H1 (cell line): ENCODE measurements at regions not wholly inside any gene's neighbourhood (a gene's known extent, or its start where the extent isn't known, plus 50 kb on each side); places are given as distances from the start of the nearest gene placed in this dataset.

Experiments
- CTCF ChIA-PET: fragments of 300-600 bp; sonication (Branson Sonifier 250); formaldehyde crosslinking; loops from one replicate; lab custom pipeline; 2021; ENCODE audit not compliant: partially characterized antibody; lab: Charles Lee
- POLR2A ChIA-PET: fragments of 300-600 bp; sonication (Branson Sonifier 250); formaldehyde crosslinking; loops from one replicate; lab custom pipeline; 2021; ENCODE audit warnings: inconsistent platforms; ENCODE audit not compliant: partially characterized antibody; lab: Charles Lee
- DNase-seq, 2 experiments: peaks; one replicate each; pipeline versions ENCODE4 v3.0.0 to v3.0.0-alpha.2; 2010 to 2022; ENCODE audit warnings: low spot score in 2 of 2, low read depth in 1 of 2, mixed read lengths in 1 of 2
- FAIRE-seq: peaks from 2 replicates; lab custom pipeline; 2011; peaks lifted over from hg19 to GRCh38; lab: Jason Lieb, UNC
- H2AFZ ChIP-seq: 2 replicates; pipeline ENCODE4 v1.8.1; 2012; ENCODE audit warnings: low read length, inconsistent platforms
- H2AK5ac ChIP-seq: 2 replicates; pipeline ENCODE4 v1.6.1; 2013; ENCODE audit warnings: low read depth, low read length
- H2BK120ac ChIP-seq: replicated peaks from 2 replicates; pipeline ENCODE3; 2013; ENCODE audit warnings: low read depth, low read length, inconsistent platforms
- H2BK12ac ChIP-seq: 2 replicates; pipeline ENCODE4 v1.6.1; 2013; ENCODE audit warnings: low read depth, low read length
- H2BK15ac ChIP-seq: 2 replicates; pipeline ENCODE4 v1.6.1; 2013; ENCODE audit warnings: low read length
- H2BK20ac ChIP-seq: 2 replicates; pipeline ENCODE4 v1.6.1; 2013; ENCODE audit warnings: low read length
- H2BK5ac ChIP-seq: 2 replicates; pipeline ENCODE4 v1.6.1; 2013; ENCODE audit warnings: low read depth, low read length
- H3K14ac ChIP-seq: 2 replicates; pipeline ENCODE4 v1.6.1; 2013; ENCODE audit warnings: inconsistent platforms; ENCODE audit not compliant: insufficient read length
- H3K18ac ChIP-seq: 2 replicates; pipeline ENCODE4 v1.6.1; 2013; ENCODE audit warnings: low read length; ENCODE audit errors: extremely low read depth
- H3K23ac ChIP-seq: 2 replicates; pipeline ENCODE4 v1.6.1; 2013; ENCODE audit warnings: inconsistent platforms; ENCODE audit not compliant: insufficient read length
- H3K23me2 ChIP-seq: 2 replicates; pipeline ENCODE4 v1.6.1; 2013; ENCODE audit warnings: low read depth, low read length
- H3K27ac ChIP-seq: 2 replicates; pipeline ENCODE4 v1.6.1; 2011; ENCODE audit warnings: low read depth, low read length, inconsistent platforms
- H3K27me3 ChIP-seq, 4 experiments: replicated peaks in 1 of 4; 1 replicate in 1 of 4; 2 replicates in 3 of 4; pipeline versions ENCODE4 v1.6.1 to v1.8.1; 2011 to 2013; ENCODE audit warnings: low read length in 3 of 4, mild to moderate bottlenecking in 3 of 4, inconsistent platforms in 2 of 4, mixed read lengths in 2 of 4, moderate library complexity in 1 of 4; ENCODE audit not compliant: control insufficient read depth in 3 of 4, insufficient read depth in 3 of 4; ENCODE audit errors: extremely low read depth in 1 of 4
- H3K36me3 ChIP-seq, 4 experiments: 2 replicates each; pipeline versions ENCODE4 v1.6.1 to v1.8.1; 2011 to 2013; ENCODE audit warnings: mild to moderate bottlenecking in 4 of 4, low read length in 3 of 4, moderate library complexity in 2 of 4, control low read depth in 1 of 4, inconsistent platforms in 1 of 4; ENCODE audit not compliant: insufficient read depth in 4 of 4, control insufficient read depth in 2 of 4
- H3K4ac ChIP-seq: replicated peaks from 2 replicates; pipeline ENCODE3; 2013; ENCODE audit warnings: low read length, low read depth, mixed read lengths, inconsistent platforms; ENCODE audit not compliant: insufficient read length
- H3K4me1 ChIP-seq, 4 experiments: replicated peaks in 1 of 4; 1 replicate in 1 of 4; 2 replicates in 3 of 4; pipeline versions ENCODE4 v1.6.1 to v1.8.1; 2011 to 2013; ENCODE audit warnings: low read length in 3 of 4, inconsistent platforms in 2 of 4, mixed read lengths in 1 of 4; ENCODE audit not compliant: insufficient read depth in 4 of 4, control insufficient read depth in 3 of 4
- H3K4me2 ChIP-seq, 2 experiments: 2 replicates each; pipeline versions ENCODE4 v1.6.1 to v1.8.1; 2011 to 2013; ENCODE audit warnings: low read depth in 2 of 2, low read length in 2 of 2, control low read depth in 1 of 2, inconsistent platforms in 1 of 2, mild to moderate bottlenecking in 1 of 2; ENCODE audit not compliant: insufficient read depth in 1 of 2
- H3K4me3 ChIP-seq, 4 experiments: fragments of 200-600, 300-600 bp in 1 of 4; sonication (generic), shearing (Covaris generic), sonication (Bioruptor Twin) in 1 of 4; 2 replicates each; pipeline versions ENCODE4 v1.5.1 to v1.8.1; 2011 to 2016; ENCODE audit warnings: low read length in 4 of 4, low read depth in 3 of 4, control low read depth in 2 of 4, inconsistent platforms in 2 of 4, mild to moderate bottlenecking in 2 of 4, mixed read lengths in 1 of 4, moderate library complexity in 1 of 4; ENCODE audit not compliant: insufficient read depth in 2 of 4; ENCODE audit errors: extremely low read depth in 1 of 4
- H3K56ac ChIP-seq: replicated peaks from 2 replicates; pipeline ENCODE3; 2013; ENCODE audit warnings: low read depth, mild to moderate bottlenecking, mixed read lengths, low read length, inconsistent platforms; ENCODE audit not compliant: insufficient read length
- H3K79me1 ChIP-seq: 2 replicates; pipeline ENCODE4 v1.6.1; 2013; ENCODE audit warnings: low read depth, low read length, control low read depth
- H3K79me2 ChIP-seq, 2 experiments: 2 replicates each; pipeline versions ENCODE4 v1.6.1 to v1.8.1; 2012 to 2013; ENCODE audit warnings: low read length in 2 of 2, mild to moderate bottlenecking in 2 of 2, inconsistent platforms in 1 of 2; ENCODE audit not compliant: insufficient read depth in 2 of 2, control insufficient read depth in 1 of 2
- H3K9ac ChIP-seq, 4 experiments: replicated peaks in 1 of 4; 1 replicate in 1 of 4; 2 replicates in 3 of 4; pipeline versions ENCODE4 v1.6.1 to v1.8.1; 2011 to 2013; ENCODE audit warnings: low read depth in 3 of 4, low read length in 3 of 4, control low read depth in 2 of 4, mild to moderate bottlenecking in 2 of 4, moderate library complexity in 2 of 4, inconsistent platforms in 1 of 4; ENCODE audit errors: extremely low read depth in 1 of 4
- H3K9me3 ChIP-seq, 2 experiments: 2 replicates each; pipeline versions ENCODE4 v1.6.1 to v1.8.1; 2012 to 2013; ENCODE audit warnings: mild to moderate bottlenecking in 2 of 2, moderate library complexity in 2 of 2, control low read depth in 1 of 2, inconsistent platforms in 1 of 2, low read depth in 1 of 2, low read length in 1 of 2, mixed read lengths in 1 of 2; ENCODE audit not compliant: insufficient read depth in 2 of 2
- H4K20me1 ChIP-seq, 2 experiments: replicated peaks in 1 of 2; 2 replicates each; pipeline versions ENCODE3 to v1.8.1; 2011 to 2013; ENCODE audit warnings: inconsistent platforms in 2 of 2, low read length in 2 of 2, mild to moderate bottlenecking in 1 of 2; ENCODE audit not compliant: insufficient read depth in 2 of 2, control insufficient read depth in 1 of 2
- H4K5ac ChIP-seq: 2 replicates; pipeline ENCODE4 v1.6.1; 2013; ENCODE audit warnings: low read length, low read depth, mixed read lengths, inconsistent platforms; ENCODE audit not compliant: insufficient read length
- H4K8ac ChIP-seq: 2 replicates; pipeline ENCODE4 v1.8.0; 2013; ENCODE audit warnings: mild to moderate bottlenecking, moderate library complexity, low read length, inconsistent platforms; ENCODE audit not compliant: insufficient read depth; ENCODE audit errors: extremely low read depth
- H4K91ac ChIP-seq: replicated peaks from 2 replicates; pipeline ENCODE3; 2013; ENCODE audit warnings: low read length, mixed read lengths, inconsistent platforms; ENCODE audit not compliant: insufficient read length
- BRCA1 ChIP-seq: IDR thresholded peaks from 2 replicates; pipeline ENCODE4 v1.6.1; 2012; ENCODE audit warnings: low read depth, low read length, improper control_type of control experiment
- CBX5 ChIP-seq: fragments of 300-800, 300-1000 bp; sonication (generic); IDR thresholded peaks from 2 replicates; pipeline ENCODE4 v1.7.1; 2016; ENCODE audit warnings: antibody characterized with exemption, low read length, low read depth
- CEBPB ChIP-seq: IDR thresholded peaks from 2 replicates; pipeline ENCODE4 v1.6.1; 2012; ENCODE audit warnings: low read depth, low read length
- CHD2 ChIP-seq: IDR thresholded peaks from 2 replicates; pipeline ENCODE4 v1.6.1; 2012; ENCODE audit warnings: low read length, improper control_type of control experiment
- EZH2 ChIP-seq: fragments of 200-600 bp; sonication (generic); IDR thresholded peaks from 2 replicates; pipeline ENCODE4 v1.7.1; 2012; ENCODE audit warnings: low read depth, mild to moderate bottlenecking, moderate library complexity, low read length, inconsistent platforms; ENCODE audit not compliant: severe bottlenecking
- HDAC2 ChIP-seq, 2 experiments: fragments of 300-600 bp in 1 of 2; sonication (generic) in 1 of 2; IDR thresholded peaks; 2 replicates each; pipeline ENCODE4 v1.6.1; 2011 to 2012; ENCODE audit warnings: low read depth in 2 of 2, low read length in 2 of 2, mild to moderate bottlenecking in 2 of 2, moderate library complexity in 2 of 2, borderline replicate concordance in 1 of 2, inconsistent platforms in 1 of 2
- KDM4A ChIP-seq: IDR thresholded peaks from one replicate; pipeline ENCODE4 v1.7.1; 2012; ENCODE audit warnings: low read depth, mild to moderate bottlenecking, moderate library complexity, low read length, inconsistent platforms; ENCODE audit not compliant: severe bottlenecking
- POU5F1 ChIP-seq: IDR thresholded peaks from 2 replicates; pipeline ENCODE4 v1.6.1; 2011; ENCODE audit warnings: low read depth, mild to moderate bottlenecking, low read length, moderate library complexity
- SAP30 ChIP-seq: fragments of 300-600 bp; sonication (generic); IDR thresholded peaks from 2 replicates; pipeline ENCODE4 v1.7.1; 2012; ENCODE audit warnings: low read length, moderate library complexity, mild to moderate bottlenecking, inconsistent platforms; ENCODE audit not compliant: insufficient read depth, insufficient replicate concordance
- SP2 ChIP-seq: IDR thresholded peaks from 2 replicates; pipeline ENCODE4 v1.6.1; 2012; ENCODE audit warnings: mild to moderate bottlenecking, low read length, inconsistent platforms
- TAF7 ChIP-seq: optimal IDR thresholded peaks from 2 replicates; pipeline ENCODE3; 2011; ENCODE audit warnings: low read depth, mild to moderate bottlenecking, inconsistent platforms, low read length, moderate library complexity, borderline replicate concordance
- YY1 ChIP-seq: IDR thresholded peaks from 2 replicates; pipeline ENCODE4 v1.6.1; 2011; ENCODE audit warnings: low read depth, mild to moderate bottlenecking, low read length
- ZNF274 ChIP-seq: IDR thresholded peaks from 2 replicates; pipeline ENCODE4 v1.7.0; 2012; ENCODE audit warnings: low read length, borderline replicate concordance; ENCODE audit errors: extremely low read depth
- WGBS, 2 experiments: shearing (Covaris generic) in 1 of 2; methylation state at CpG; one replicate each; pipeline versions ENCODE4 v1.1.6 to v1.1.7; 2013 to 2015; ENCODE audit warnings: low lambda C conversion rate in 2 of 2, mixed read lengths in 2 of 2, inconsistent platforms in 1 of 2, low coverage in 1 of 2, missing lambda C conversion rate in 1 of 2; ENCODE audit not compliant: insufficient replicate concordance in 2 of 2, insufficient coverage in 1 of 2, insufficient read length in 1 of 2; ENCODE audit errors: extremely low coverage in 1 of 2, missing lambda C conversion rate in 1 of 2; 5-methylcytosine and 5-hydroxymethylcytosine counted together
- TF ChIP-seq, protein P1 (sequence below): IDR thresholded peaks from 2 replicates; pipeline ENCODE4 v1.6.1; 2011; ENCODE audit warnings: low read depth, mild to moderate bottlenecking, low read length; ENCODE audit not compliant: insufficient read depth

DNA sequence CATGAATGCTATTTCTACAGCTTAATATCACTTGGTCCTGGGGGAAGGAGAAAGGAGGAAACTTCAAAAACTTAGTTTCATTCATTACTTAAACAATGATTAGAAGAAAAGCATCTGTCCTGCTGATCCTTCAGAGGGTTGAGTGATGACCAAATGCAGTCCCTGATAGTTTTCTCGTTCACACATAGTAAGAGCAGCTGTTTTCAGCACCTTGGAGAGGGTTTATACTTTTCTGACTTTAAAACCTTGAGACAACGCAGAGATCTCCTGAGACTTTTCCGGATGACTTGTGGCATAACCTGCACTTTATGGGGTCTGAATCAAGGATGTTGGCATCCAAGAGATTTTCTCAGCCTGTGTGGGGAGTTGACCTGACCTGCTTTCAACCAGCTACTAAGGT, 94.0 kb upstream of the KCND3 start:
- no peak overlapping the region for H2BK15ac ChIP-seq
- FAIRE-seq: no peak
- no peak for DNase-seq
- no peak overlapping the region for H2AFZ ChIP-seq
- H3K4ac ChIP-seq: no peak overlapping the region
- no peak overlapping the region for H3K56ac ChIP-seq
- no peak overlapping the region for H3K18ac ChIP-seq
- no peak overlapping the region for H4K8ac ChIP-seq
- no peak overlapping the region for H2BK12ac ChIP-seq
- no peak overlapping the region for H3K14ac ChIP-seq
- H3K4me2 ChIP-seq: no peak overlapping the region
- ChIA-PET CTCF (interaction anchor here (1.5 kb wide), 2 partner anchors 19 to 64 kb away, joined by 3 to 4 read pairs; no protein-coding TSS in a partner anchor), POLR2A (no interaction called here)
- H3K23ac ChIP-seq: no peak overlapping the region
- no peaks in the 10 kb centered on the region for H3K79me1 ChIP-seq
- no peaks in the 10 kb centered on the region for H3K4me1 ChIP-seq
- H3K9me3 ChIP-seq: no peaks in the 10 kb centered on the region
- H2BK120ac ChIP-seq: no peak overlapping the region
- H4K20me1 ChIP-seq: no peaks in the 10 kb centered on the region
- H2BK5ac ChIP-seq: no peak overlapping the region
- no peaks in the 10 kb centered on the region for H3K79me2 ChIP-seq
- H4K91ac ChIP-seq: no peak overlapping the region
- H3K4me3 ChIP-seq: no peak overlapping the region
- H3K36me3 ChIP-seq: no peaks in the 10 kb centered on the region
- no peak overlapping the region for H3K9ac ChIP-seq
- 71% methylated on average over 3 of the region's 3 CpGs; no CpG with 5 or more reads in 1 of the 2 experiments for WGBS, 2 experiments
- H3K27me3 ChIP-seq: no peaks in the 10 kb centered on the region
- H3K23me2 ChIP-seq: no peaks in the 10 kb centered on the region
- no peak overlapping the region for H2AK5ac ChIP-seq
- no peak overlapping the region for H4K5ac ChIP-seq
- H3K27ac ChIP-seq: no peak overlapping the region
- no peak overlapping the region for H2BK20ac ChIP-seq
- TF ChIP-seq SAP30 (no peak), CBX5 (no peak), TAF7 (no peak), POU5F1 (no peak), ZNF274 (no peak), CEBPB (no peak), KDM4A (no peak), YY1 (no peak), HDAC2 (IDR thresholded peaks at IDR 0.05; ENCODE audit: borderline replicate concordance in 1 of 2, low read depth in 2 of 2, low read length in 2 of 2) (no peak), EZH2 (no peak), CHD2 (no peak), BRCA1 (no peak), SP2 (no peak)
- TF ChIP-seq, protein P1, sequence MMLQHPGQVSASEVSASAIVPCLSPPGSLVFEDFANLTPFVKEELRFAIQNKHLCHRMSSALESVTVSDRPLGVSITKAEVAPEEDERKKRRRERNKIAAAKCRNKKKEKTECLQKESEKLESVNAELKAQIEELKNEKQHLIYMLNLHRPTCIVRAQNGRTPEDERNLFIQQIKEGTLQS: no peak
